Adrenal gland (tissue), 5 donors: ENCODE measurements at regions not wholly inside any gene's neighbourhood (a gene's known extent, or its start where the extent isn't known, plus 50 kb on each side); places are given as distances from the start of the nearest gene placed in this dataset.

ENCODE experiments used
- POLR2A ChIP-seq, 2 donors: fragments of 450-650 bp; IDR thresholded peaks; one replicate each; pipeline ENCODE4 v1.6.1; 2017; ENCODE audit warnings: antibody characterized with exemption in 2 of 2, mild to moderate bottlenecking in 2 of 2, moderate library complexity in 1 of 2
- TF ChIP-seq, protein P1 (sequence below), 6 experiments: fragments of 450-650 bp in 4 of 6; fragments of 200-600 bp in 2 of 6; sonication (generic) in 1 of 6; IDR thresholded peaks; 1 replicate in 5 of 6; 2 replicates in 1 of 6; pipeline versions ENCODE4 v1.5.1 to v1.8.0; 2016 to 2021; ENCODE audit warnings: antibody characterized with exemption in 6 of 6, mild to moderate bottlenecking in 2 of 6, moderate library complexity in 1 of 6
- donor health status: DM: no; HTN: no; CAD: no.

DNA sequence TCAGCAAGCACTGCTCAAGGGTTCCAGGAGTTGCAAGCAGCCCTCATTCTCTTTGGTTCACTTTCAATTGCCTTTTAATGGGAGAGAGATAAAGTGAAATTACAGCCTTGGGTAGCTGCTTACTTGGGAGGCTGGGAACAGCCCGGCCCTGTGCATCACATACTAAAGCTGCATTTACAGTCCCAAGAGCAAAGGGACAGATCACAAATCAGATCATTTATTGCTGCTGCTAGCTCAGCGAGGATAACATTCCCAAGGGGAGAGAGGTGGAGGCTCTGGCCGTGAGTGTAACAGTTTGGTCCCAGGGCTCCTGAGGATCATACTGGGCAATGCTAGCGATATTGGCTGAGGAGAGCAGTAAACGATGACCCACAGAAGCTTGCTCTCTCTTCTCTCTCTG lies 133.1 kb downstream of the CDH26 start:
- TF ChIP-seq, protein P1, sequence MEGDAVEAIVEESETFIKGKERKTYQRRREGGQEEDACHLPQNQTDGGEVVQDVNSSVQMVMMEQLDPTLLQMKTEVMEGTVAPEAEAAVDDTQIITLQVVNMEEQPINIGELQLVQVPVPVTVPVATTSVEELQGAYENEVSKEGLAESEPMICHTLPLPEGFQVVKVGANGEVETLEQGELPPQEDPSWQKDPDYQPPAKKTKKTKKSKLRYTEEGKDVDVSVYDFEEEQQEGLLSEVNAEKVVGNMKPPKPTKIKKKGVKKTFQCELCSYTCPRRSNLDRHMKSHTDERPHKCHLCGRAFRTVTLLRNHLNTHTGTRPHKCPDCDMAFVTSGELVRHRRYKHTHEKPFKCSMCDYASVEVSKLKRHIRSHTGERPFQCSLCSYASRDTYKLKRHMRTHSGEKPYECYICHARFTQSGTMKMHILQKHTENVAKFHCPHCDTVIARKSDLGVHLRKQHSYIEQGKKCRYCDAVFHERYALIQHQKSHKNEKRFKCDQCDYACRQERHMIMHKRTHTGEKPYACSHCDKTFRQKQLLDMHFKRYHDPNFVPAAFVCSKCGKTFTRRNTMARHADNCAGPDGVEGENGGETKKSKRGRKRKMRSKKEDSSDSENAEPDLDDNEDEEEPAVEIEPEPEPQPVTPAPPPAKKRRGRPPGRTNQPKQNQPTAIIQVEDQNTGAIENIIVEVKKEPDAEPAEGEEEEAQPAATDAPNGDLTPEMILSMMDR (IDR thresholded peaks at IDR 0.05), result no peak
- TF ChIP-seq POLR2A (IDR thresholded peaks at IDR 0.05), result no peak
